ENCODE measurements at regions not wholly inside any gene's neighbourhood (a gene's known extent, or its start where the extent isn't known, plus 50 kb on each side); places are given as distances from the start of the nearest gene placed in this dataset.
"Not testable (repeated sequence)": the region's sequence is repeated elsewhere in the genome, so short reads cannot be mapped to it uniquely, and the experiment has no call there.

- no peak for DNase-seq
Measured at GRCh38 chr15:93940226-93940625, 291.1 kb upstream of the MCTP2 start.

DNA sequence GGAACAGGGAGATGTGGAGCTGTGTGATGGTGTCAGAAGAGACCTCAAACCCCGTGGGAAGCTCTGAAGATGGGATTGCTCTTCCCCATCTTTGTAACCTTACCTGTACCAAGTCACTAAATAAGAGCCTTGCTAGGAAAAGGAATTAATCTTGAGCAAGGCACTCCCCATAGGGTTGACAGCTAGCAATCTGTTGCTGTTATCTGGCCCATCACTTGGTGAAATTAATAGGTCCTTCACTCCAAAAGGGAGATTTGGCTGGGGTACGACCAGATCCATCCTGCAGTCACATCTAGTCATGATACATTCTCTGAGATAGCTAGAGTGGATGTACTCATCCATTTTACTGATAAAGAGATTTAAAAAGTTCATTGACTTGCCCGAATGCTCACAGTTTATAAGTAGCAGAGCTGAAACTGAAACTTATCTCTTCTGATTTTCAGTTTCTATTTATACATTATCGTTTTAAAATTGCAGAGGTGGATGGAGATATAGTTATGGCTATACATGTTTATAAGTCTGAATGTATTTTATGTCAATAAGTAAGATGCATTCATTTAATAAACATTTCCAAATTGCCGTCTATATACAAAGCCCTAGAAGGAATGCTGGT is 299.1 kb upstream of the MCTP2 start:
- no peak for DNase-seq

DNA sequence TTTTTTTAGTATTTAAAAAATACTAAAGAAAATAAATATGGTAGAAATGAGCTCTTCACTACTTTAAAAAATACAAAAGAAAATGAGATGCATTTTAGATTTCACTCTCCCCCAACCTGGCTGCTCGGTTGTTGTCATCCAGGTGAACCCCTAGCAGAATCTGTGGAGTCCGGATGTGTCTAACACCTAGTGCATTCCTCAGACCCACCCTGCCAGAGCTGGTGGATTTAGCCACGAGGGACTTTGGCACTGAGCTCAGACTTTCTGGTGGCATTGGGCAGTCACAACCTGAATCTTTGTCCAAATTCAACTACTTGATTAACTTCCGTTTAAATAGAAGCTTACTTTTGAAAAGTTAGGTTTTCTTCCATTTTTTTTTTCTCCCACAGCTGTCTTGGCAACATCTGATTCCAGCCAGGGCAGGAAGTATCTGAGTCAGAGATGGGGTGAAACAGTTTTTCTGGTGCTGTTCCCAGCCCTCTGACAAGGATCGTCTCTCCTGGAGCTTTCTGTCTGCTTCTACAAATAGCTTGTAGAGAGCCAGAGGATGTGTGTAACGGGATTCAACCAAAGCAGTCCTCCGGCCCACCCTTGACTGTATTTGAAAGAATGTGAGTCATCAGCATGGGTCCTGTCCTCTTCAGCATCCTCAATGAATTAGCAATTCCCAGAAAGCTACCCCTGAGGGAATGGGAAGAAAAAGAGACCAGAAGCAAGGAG is 301.8 kb upstream of the MCTP2 start:
- no peak for DNase-seq

DNA sequence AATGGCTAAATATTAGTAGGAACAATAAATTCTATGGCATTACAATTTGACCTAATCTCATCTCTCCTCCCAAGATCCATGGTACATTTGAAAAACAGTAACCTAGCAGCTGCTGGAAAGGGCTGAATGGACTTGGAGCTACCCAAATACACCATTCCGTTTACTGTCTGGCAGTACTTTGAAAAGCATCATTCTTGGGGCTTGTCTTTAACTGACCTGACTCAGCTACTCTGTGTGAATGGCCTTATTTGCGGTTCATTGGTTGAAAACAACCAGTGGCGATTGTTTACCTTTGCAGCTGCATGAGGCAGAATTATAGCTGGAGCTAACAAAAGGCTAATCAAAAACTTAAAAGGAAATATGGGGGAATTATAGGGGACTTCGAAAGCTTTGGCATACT is 311.2 kb upstream of the MCTP2 start:
- no peak for DNase-seq

- DNase-seq = not testable (repeated sequence)
Measured at GRCh38 chr15:93918801-93919200, 312.6 kb upstream of the MCTP2 start.

- no peak for DNase-seq
Measured at GRCh38 chr15:93917181-93917580, 314.2 kb upstream of the MCTP2 start.

DNA sequence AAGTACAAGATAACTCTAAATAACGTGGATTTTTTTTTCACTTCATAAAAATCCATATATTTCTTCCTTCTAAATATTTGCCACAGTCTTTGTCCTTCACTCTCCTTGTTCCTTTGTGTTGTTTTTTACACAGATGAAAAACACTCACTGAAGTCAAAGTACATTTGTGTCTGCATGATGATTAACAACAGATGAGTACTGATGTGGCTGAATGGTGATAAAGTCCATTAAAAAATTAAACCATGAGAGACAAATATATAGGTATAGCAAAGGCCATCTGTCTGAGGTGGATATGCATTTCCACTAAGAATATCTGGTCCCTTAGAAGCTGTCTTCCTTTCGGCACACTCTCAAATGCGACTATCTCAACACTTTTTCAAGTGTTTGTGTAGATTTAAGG is 317.5 kb upstream of the MCTP2 start:
- DNase-seq = no peak

GRCh38 chr15:93913310-93913709 is 318.1 kb upstream of the MCTP2 start:
- no peak for DNase-seq

DNA sequence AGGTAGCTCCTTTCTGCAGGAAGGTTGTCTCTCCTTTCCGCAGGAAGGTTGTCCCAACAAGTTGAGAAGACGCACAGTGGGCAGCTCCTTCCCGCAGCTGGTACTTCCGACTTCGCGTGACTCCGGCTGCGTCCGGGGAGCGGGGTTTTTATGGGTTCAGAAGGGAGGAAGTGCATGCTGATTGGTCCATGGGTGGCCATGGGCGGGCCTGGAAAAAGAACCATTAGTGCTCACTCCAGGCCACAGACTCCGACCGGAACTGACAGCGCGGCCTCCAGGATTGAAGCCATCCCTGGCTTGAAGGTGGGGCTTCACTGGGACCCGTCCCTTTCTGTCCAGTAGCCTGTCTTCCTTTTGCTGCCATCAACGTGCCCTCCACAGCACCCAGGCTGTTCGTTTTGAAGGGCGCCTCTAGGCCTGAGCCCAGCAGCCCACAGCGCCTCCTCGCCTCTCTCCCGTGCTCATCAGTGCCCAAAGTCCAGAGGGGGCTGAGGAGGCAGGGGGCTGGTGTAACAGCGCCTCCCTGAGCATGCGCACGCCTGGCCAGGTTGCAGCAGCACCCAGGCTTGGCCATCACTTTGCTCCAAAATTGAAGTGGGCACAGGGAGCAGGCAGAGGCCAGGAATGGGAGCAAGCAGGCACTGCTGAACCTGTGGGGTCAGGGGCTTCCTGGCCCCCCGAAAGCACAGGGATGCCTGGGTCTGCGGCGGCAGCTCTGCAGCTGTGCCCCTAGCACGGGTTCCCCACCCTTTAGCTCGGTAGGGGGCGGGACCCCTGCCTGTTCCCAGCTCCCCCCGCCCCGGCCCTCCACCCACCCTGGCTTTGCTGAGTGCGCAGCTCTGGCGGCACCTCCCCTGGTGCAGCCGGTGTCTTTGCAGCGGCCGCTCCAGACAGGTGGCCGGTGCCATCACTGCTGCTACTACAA is 330.6 kb upstream of the MCTP2 start:
- DNase-seq = no peak

DNA sequence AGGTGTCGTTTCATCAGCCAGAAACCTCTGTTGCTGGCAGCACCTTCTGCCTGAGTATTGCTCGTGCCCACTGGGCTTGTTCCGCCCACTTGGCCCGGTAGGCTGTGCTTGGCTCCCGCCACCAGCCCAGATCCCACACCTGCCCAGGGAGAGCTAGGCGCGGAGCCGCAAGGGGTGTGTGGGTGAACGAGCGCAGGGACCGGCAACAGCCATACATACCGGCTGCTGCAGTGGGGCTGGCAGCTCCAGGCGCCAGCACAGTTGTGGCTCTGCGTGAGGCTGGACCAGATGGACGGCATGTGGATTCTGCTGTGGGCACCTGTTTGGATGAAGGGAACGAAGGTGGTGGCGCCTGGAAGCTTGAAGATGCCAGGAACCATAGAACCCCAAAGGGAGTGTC is 331.5 kb upstream of the MCTP2 start:
- DNase-seq = no peak

DNA sequence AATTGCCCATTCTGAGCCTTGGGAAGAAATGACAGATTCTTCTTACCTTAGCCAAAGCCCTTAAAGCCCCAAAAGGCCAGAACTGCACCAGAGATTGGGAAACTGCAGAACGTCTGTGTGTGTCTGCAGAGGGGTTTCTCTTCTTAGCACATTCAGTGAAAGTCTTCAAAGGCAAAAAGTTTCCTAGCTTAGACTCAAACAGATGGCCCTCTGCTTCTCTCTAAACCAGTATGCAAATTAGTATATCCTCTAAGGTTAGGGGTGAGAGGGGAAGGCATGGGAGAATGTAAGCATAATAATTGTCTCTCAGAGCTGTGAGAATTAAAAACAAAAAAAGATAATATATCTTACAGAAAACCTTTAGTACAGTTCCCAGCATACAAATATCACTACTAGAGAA is 334.0 kb upstream of the MCTP2 start:
- DNase-seq = no peak

- DNase-seq = no peak
Measured at GRCh38 chr15:93895976-93896770, 335.2 kb upstream of the MCTP2 start.

DNA sequence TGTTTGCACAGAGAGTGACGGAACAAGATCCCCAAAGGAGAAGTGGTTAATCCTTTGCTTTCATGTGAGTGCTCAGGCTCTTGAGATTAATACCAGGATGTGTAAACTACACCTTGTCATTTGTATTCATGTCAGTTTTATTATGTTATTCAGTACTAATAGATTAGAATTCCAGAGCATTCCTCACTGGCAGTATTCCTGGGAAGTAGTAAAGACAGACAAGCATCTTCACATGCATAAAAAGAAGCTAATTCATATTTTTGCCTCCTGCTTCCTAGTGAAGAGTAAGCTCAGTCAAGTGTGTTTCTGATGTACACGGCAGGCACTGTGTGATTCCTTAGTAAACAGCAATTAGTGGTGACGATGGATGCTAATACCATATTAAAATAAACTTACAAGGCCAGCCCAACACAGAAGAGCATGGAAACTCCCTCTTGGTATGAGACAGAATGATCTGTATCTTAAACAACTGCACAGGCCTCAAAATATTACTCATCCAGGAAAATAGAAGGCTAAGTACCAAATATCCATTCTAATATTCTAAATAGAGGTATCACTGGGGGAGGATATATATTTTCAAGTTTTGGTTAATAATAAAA is 336.8 kb upstream of the MCTP2 start:
- no peak for DNase-seq

DNA sequence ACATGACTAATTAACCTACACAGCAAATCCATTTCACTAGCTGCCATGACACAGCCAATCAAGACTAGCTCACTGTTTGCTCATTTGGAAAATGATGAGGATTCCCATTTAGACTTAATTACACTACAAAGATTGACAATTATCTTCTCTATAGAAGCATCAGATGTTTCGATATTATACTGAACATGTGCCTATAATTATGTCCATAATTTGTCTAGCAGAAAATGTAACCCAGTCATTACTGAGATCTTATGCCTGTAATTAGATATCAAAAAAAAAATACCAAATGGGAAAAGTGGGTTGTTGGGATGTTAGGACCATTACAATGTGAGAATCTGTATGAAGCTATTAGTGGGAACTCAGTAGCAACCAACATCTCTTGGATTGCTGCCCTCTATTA is 344.2 kb upstream of the MCTP2 start:
- DNase-seq = no peak

DNA sequence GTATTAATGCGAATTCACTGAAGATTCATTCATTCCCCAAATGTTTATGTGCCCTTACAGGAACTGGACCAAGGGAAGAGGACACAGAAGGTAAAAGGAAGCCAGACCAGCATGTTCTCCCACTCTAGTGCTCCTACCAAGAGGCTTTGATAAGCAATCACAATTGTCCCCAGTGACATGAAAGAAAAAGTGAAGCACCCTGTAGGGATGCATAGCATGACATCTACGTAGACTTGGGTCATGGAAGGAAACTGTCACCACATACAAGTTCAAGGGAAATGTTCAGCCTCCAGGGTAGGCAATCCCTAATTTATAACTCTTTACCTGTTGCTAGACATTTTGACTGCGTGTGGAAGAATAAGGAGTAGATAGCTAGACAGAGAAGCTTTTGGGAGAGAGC is 348.6 kb upstream of the MCTP2 start:
- no peak for DNase-seq

DNA sequence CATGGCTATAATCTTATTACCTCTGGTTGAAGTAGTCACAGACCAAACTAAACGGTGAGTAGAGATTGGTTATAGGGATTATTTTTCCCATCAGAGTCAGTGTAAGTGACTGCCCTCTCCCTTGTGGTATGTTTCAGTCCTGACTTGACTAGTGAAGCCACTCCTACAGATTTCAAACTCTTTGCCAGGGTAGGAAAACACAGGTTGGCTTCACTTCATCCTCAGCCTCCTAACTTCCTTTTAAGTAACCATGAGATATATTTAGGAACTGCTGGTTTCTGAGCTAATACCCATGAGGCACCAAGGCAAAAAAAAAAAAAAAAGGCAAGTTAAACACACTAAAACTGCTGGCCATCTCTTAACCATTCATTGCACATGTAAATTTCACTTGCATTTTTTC is 349.2 kb upstream of the MCTP2 start:
- DNase-seq = no peak

- DNase-seq = no peak
Measured at GRCh38 chr15:93881310-93881709, 350.1 kb upstream of the MCTP2 start.

- DNase-seq = no peak
Measured at GRCh38 chr15:93880358-93880757, 351.0 kb upstream of the MCTP2 start.

DNA sequence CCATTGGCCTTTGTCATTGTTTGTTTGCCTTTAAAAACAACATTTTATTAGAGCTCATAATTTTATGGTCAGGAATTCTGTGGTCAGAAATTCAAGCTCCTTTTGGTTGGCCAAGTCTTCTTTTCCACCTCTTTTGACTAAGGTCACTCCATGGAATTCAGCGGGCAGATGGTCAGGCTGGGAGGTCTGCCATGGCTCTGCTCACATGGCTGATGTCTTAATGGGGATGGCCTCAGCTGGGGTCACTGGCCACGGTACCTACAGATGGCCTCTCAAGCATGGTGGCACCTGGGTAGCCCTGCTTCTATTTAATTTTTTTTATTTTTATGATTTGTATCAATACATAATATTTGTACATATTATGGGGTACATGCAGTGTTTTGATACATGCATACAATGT is 360.8 kb upstream of the MCTP2 start:
- no peak for DNase-seq

DNA sequence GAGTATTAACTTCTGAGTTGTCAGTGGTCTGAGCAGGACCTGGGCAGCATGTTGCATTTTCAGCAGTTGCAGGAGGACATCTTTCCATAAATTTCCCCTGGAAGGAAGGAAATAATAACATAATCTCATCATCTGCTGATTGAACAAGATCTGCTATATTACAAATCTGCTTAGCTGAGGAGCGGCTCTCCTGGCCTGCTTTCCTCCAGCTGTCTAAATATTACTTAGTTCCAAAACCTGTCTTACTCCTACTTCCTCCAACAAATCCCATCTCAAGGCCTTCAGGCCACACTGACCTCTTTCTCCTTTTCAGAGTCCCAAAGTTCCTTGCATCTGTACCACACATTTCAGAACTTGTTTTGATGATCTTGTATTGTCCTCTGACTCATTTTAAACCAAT is 364.4 kb upstream of the MCTP2 start:
- peak; percentile 43 for DNase-seq

GRCh38 chr15:93866476-93866875 is 364.9 kb upstream of the MCTP2 start:
- DNase-seq = peak; percentile 78

GRCh38 chr15:93865586-93865985 is 365.8 kb upstream of the MCTP2 start:
- DNase-seq = peak; percentile 46

GRCh38 chr15:93862791-93863190 is 368.6 kb upstream of the MCTP2 start:
- no peak for DNase-seq
